Esophagus squamous epithelium (tissue), 4 donors: ENCODE measurements at regions not wholly inside any gene's neighbourhood (a gene's known extent, or its start where the extent isn't known, plus 50 kb on each side); places are given as distances from the start of the nearest gene placed in this dataset.

Experiments used
- CTCF ChIP-seq, 6 experiments: fragments of 450-650 bp in 4 of 6; fragments of 200-600 bp in 2 of 6; sonication (generic) in 2 of 6; IDR thresholded peaks; one replicate each; pipeline ENCODE4 v1.5.1; 2016 to 2019; ENCODE audit warnings: antibody characterized with exemption in 6 of 6, mild to moderate bottlenecking in 4 of 6, moderate library complexity in 4 of 6
- POLR2A ChIP-seq, 4 donors: fragments of 450-650 bp; IDR thresholded peaks; one replicate each; pipeline ENCODE4 v1.6.1; 2017; ENCODE audit warnings: antibody characterized with exemption in 4 of 4, mild to moderate bottlenecking in 4 of 4, moderate library complexity in 3 of 4

- TF ChIP-seq POLR2A (IDR thresholded peaks at IDR 0.05) = no peak
- no peak for TF ChIP-seq CTCF (IDR thresholded peaks at IDR 0.05)
Observed at GRCh38 chr4:37040816-37041215, 203.7 kb upstream of the NWD2 start.
